Calu3 (cell line): ENCODE measurements at regions not wholly inside any gene's neighbourhood (a gene's known extent, or its start where the extent isn't known, plus 50 kb on each side); places are given as distances from the start of the nearest gene placed in this dataset.

ENCODE experiments used
- BruUV-seq: library from RNA; stranded (reverse); fragments of 400-500 nt; replicated peaks from 2 replicates; lab custom pipeline; 2021; lab: Mats Ljungman, UMichigan
- CTCF ChIA-PET: fragments of 300-600 bp; sonication (Branson Sonifier 250); formaldehyde crosslinking; loops from one replicate; lab custom pipeline; 2022; ENCODE audit warnings: antibody characterized with exemption; lab: Charles Lee
- DNase-seq: peaks from one replicate; pipeline ENCODE4 v3.0.0; 2022
- H3K27ac Mint-ChIP-seq: one replicate; pipeline ENCODE4 v1.8.0; 2022; ENCODE audit warnings: mixed read lengths; ENCODE audit not compliant: unreplicated experiment
- H3K27me3 Mint-ChIP-seq: one replicate; pipeline ENCODE4 v1.8.0; 2022; ENCODE audit warnings: mixed read lengths; ENCODE audit not compliant: unreplicated experiment
- H3K36me3 Mint-ChIP-seq: one replicate; pipeline ENCODE4 v1.8.0; 2022; ENCODE audit warnings: mild to moderate bottlenecking, moderate library complexity, mixed read lengths; ENCODE audit not compliant: insufficient read depth, unreplicated experiment
- H3K4me1 Mint-ChIP-seq: one replicate; pipeline ENCODE4 v1.8.0; 2022; ENCODE audit warnings: mild to moderate bottlenecking, low read depth, mixed read lengths; ENCODE audit not compliant: unreplicated experiment
- H3K4me3 Mint-ChIP-seq: one replicate; pipeline ENCODE4 v1.8.0; 2022; ENCODE audit warnings: mild to moderate bottlenecking, low read depth, moderate library complexity, mixed read lengths; ENCODE audit not compliant: unreplicated experiment
- H3K9me3 Mint-ChIP-seq: one replicate; pipeline ENCODE4 v1.8.0; 2022; ENCODE audit warnings: low read depth, mixed read lengths; ENCODE audit not compliant: unreplicated experiment
- intact Hi-C: fragments of 100-400 bp; cut with micrococcal nuclease; formaldehyde crosslinking; loops from one replicate; pipeline ENCODE4 v1.10.0; 2022; ENCODE audit not compliant: unreplicated experiment
- TF ChIP-seq, protein P1 (sequence below): fragments of 200-600 bp; IDR thresholded peaks from one replicate; pipeline ENCODE4 v1.8.0; 2022; ENCODE audit warnings: antibody characterized with exemption; ENCODE audit not compliant: unreplicated experiment

- no peak overlapping the region for H3K4me3 Mint-ChIP-seq
- H3K27me3 Mint-ChIP-seq, result no peaks in the 10 kb centered on the region
- peaks cover 13% of the 10 kb centered on the region for H3K4me1 Mint-ChIP-seq
- intact Hi-C loops, result no loop called here
- H3K9me3 Mint-ChIP-seq, result no peaks in the 10 kb centered on the region
- CTCF ChIA-PET, result interaction anchor here (0.7 kb wide), 1 partner anchor 34 kb away, joined by 5 read pairs; no protein-coding TSS in a partner anchor
- BruUV-seq, result no TSS peak
- DNase-seq, result no peak
- no peak overlapping the region for H3K27ac Mint-ChIP-seq
- no peaks in the 10 kb centered on the region for H3K36me3 Mint-ChIP-seq
- TF ChIP-seq, protein P1, sequence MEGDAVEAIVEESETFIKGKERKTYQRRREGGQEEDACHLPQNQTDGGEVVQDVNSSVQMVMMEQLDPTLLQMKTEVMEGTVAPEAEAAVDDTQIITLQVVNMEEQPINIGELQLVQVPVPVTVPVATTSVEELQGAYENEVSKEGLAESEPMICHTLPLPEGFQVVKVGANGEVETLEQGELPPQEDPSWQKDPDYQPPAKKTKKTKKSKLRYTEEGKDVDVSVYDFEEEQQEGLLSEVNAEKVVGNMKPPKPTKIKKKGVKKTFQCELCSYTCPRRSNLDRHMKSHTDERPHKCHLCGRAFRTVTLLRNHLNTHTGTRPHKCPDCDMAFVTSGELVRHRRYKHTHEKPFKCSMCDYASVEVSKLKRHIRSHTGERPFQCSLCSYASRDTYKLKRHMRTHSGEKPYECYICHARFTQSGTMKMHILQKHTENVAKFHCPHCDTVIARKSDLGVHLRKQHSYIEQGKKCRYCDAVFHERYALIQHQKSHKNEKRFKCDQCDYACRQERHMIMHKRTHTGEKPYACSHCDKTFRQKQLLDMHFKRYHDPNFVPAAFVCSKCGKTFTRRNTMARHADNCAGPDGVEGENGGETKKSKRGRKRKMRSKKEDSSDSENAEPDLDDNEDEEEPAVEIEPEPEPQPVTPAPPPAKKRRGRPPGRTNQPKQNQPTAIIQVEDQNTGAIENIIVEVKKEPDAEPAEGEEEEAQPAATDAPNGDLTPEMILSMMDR, result no peak
Measured at GRCh38 chr3:64861684-64862083, 173.9 kb upstream of the ADAMTS9 start.

- no TSS peak for BruUV-seq
- CTCF ChIA-PET, result no interaction called here
Measured at GRCh38 chr3:64860536-64860870, 172.7 kb upstream of the ADAMTS9 start.

GRCh38 chr3:64859625-64860535, 172.1 kb upstream of the ADAMTS9 start:
- peaks cover 16% of the 10 kb centered on the region for H3K4me1 Mint-ChIP-seq
- H3K27me3 Mint-ChIP-seq, result no peaks in the 10 kb centered on the region
- BruUV-seq, result no TSS peak
- no peaks in the 10 kb centered on the region for H3K9me3 Mint-ChIP-seq
- H3K36me3 Mint-ChIP-seq, result no peaks in the 10 kb centered on the region
- TF ChIP-seq, protein P1, result no peak
- DNase-seq, result no peak
- CTCF ChIA-PET, result no interaction called here
- no peak overlapping the region for H3K4me3 Mint-ChIP-seq
- intact Hi-C loops, result no loop called here
- H3K27ac Mint-ChIP-seq, result no peak overlapping the region

More at GRCh38 chr3:64860536-64860870, 172.7 kb upstream of the ADAMTS9 start:
- H3K27me3 Mint-ChIP-seq, result no peaks in the 10 kb centered on the region
- intact Hi-C loops, result no loop called here
- H3K27ac Mint-ChIP-seq, result no peak overlapping the region
- no peak for DNase-seq
- no peak overlapping the region for H3K4me3 Mint-ChIP-seq
- H3K36me3 Mint-ChIP-seq, result no peaks in the 10 kb centered on the region
- TF ChIP-seq, protein P1, result no peak
- H3K4me1 Mint-ChIP-seq, result peaks cover 13% of the 10 kb centered on the region
- no peaks in the 10 kb centered on the region for H3K9me3 Mint-ChIP-seq

- Mint-ChIP-seq H3K27ac (no peak overlapping the region), H3K36me3 (no peaks in the 10 kb centered on the region), H3K4me3 (no peak overlapping the region), H3K27me3 (no peaks in the 10 kb centered on the region), H3K9me3 (no peaks in the 10 kb centered on the region), H3K4me1 (peaks cover 28% of the 10 kb centered on the region)
- CTCF ChIA-PET, result interaction anchor here (0.6 kb wide), 1 partner anchor 338 kb away, joined by 3 read pairs; no protein-coding TSS in a partner anchor
- no peak for DNase-seq
- no TSS peak for BruUV-seq
- TF ChIP-seq, protein P1, result no peak
- intact Hi-C loops, result no loop called here
Measured at GRCh38 chr3:64856977-64857516, 169.2 kb upstream of the ADAMTS9 start.
